PC-9 (cell line): ENCODE measurements at regions not wholly inside any gene's neighbourhood (a gene's known extent, or its start where the extent isn't known, plus 50 kb on each side); places are given as distances from the start of the nearest gene placed in this dataset.

ENCODE experiments used
- BruUV-seq: library from RNA; stranded (reverse); fragments of 400-500 nt; replicated peaks from 2 replicates; lab custom pipeline; 2021; lab: Mats Ljungman, UMichigan
- CTCF ChIA-PET: fragments of 300-600 bp; sonication (Branson Sonifier 250); formaldehyde crosslinking; loops from one replicate; lab custom pipeline; 2022; ENCODE audit warnings: antibody characterized with exemption; lab: Charles Lee
- POLR2A ChIA-PET: fragments of 300-600 bp; sonication (Branson Sonifier 250); formaldehyde crosslinking; loops from one replicate; lab custom pipeline; 2022; ENCODE audit warnings: antibody characterized with exemption; ENCODE audit not compliant: unreplicated experiment; lab: Charles Lee
- DNase-seq, 2 experiments: peaks; one replicate each; pipeline versions ENCODE4 v3.0.0 to v3.0.0-alpha.2; 2015 to 2022; ENCODE audit warnings: mixed read lengths in 1 of 2
- H2AFZ ChIP-seq: fragments of 200-600 bp; sonication (generic); 2 replicates; pipeline ENCODE4 v1.8.1; 2017; ENCODE audit warnings: antibody characterized with exemption
- H3F3A ChIP-seq: fragments of 200-600 bp; sonication (generic); 2 replicates; pipeline ENCODE4 v1.8.1; 2017; ENCODE audit warnings: antibody characterized with exemption, mild to moderate bottlenecking, low read depth; ENCODE audit not compliant: insufficient read depth
- H3K27ac ChIP-seq: fragments of 200-600 bp; sonication (generic); 2 replicates; pipeline ENCODE4 v1.6.1; 2016; ENCODE audit warnings: mixed run types
- H3K27me3 ChIP-seq: fragments of 200-600 bp; sonication (generic); 2 replicates; pipeline ENCODE4 v1.6.1; 2016; ENCODE audit warnings: low read depth, mixed run types; ENCODE audit not compliant: insufficient read depth
- H3K36me3 ChIP-seq: fragments of 200-600 bp; sonication (generic); 2 replicates; pipeline ENCODE4 v1.6.1; 2016; ENCODE audit warnings: low read depth, mixed run types
- H3K4me1 ChIP-seq: fragments of 200-600 bp; sonication (generic); replicated peaks from 2 replicates; pipeline ENCODE4 v1.6.1; 2016; ENCODE audit warnings: mixed run types; ENCODE audit not compliant: insufficient read depth
- H3K4me2 ChIP-seq: fragments of 200-600 bp; sonication (generic); 2 replicates; pipeline ENCODE4 v1.6.1; 2017; ENCODE audit warnings: mixed run types
- H3K4me3 ChIP-seq: fragments of 200-600 bp; sonication (generic); 2 replicates; pipeline ENCODE4 v1.6.1; 2016; ENCODE audit warnings: mixed run types
- H3K79me2 ChIP-seq: fragments of 200-600 bp; sonication (generic); 2 replicates; pipeline ENCODE4 v1.6.1; 2017; ENCODE audit warnings: low read depth, mixed run types
- H3K9me2 ChIP-seq: fragments of 200-600 bp; sonication (generic); 2 replicates; pipeline ENCODE4 v1.8.1; 2017; ENCODE audit warnings: mild to moderate bottlenecking; ENCODE audit not compliant: insufficient read depth
- H3K9me3 ChIP-seq: fragments of 200-600 bp; sonication (generic); 2 replicates; pipeline ENCODE4 v1.8.1; 2016; ENCODE audit warnings: low read depth; ENCODE audit not compliant: insufficient read depth
- H4K20me1 ChIP-seq: fragments of 200-600 bp; sonication (generic); 2 replicates; pipeline ENCODE4 v1.8.1; 2017; ENCODE audit not compliant: insufficient read depth
- CTCF ChIP-seq: fragments of 200-600 bp; sonication (generic); conservative IDR thresholded peaks from 2 replicates; pipeline ENCODE4 v1.6.1; 2017; ENCODE audit warnings: mixed run types, antibody characterized with exemption, mild to moderate bottlenecking, moderate library complexity
- EZH2 ChIP-seq: fragments of 200-600 bp; sonication (generic); IDR thresholded peaks from 2 replicates; pipeline ENCODE4 v1.8.0; 2017; ENCODE audit warnings: antibody characterized with exemption, low read depth
- intact Hi-C: fragments of 100-400 bp; cut with micrococcal nuclease; formaldehyde crosslinking; loops from one replicate; pipeline ENCODE4 v1.10.0; 2022; ENCODE audit not compliant: unreplicated experiment

GRCh38 chr11:69364921-69365320 lies 71.0 kb downstream of the MYEOV start:
- Histone ChIP-seq H3K9me2 (no peaks in the 10 kb centered on the region), H3K36me3 (peaks cover 49% of the 10 kb centered on the region), H3K27me3 (no peaks in the 10 kb centered on the region), H4K20me1 (peaks cover 30% of the 10 kb centered on the region), H3K4me3 (no peak overlapping the region), H3K27ac (peak overlapping the region; percentile 30), H3K79me2 (peaks cover 53% of the 10 kb centered on the region), H3F3A (peaks cover 80% of the 10 kb centered on the region), H3K9me3 (no peaks in the 10 kb centered on the region), H3K4me1 (peaks cover 34% of the 10 kb centered on the region), H2AFZ (no peak overlapping the region), H3K4me2 (no peak overlapping the region)
- no peak for DNase-seq
- ChIA-PET POLR2A (interaction anchor here (0.6 kb wide), 1 partner anchor 77 kb away, joined by 5 read pairs; no protein-coding TSS in a partner anchor), CTCF (no interaction called here)
- intact Hi-C loops, result no loop called here
- no TSS peak for BruUV-seq
- TF ChIP-seq CTCF, result no peak
- no peak for TF ChIP-seq EZH2

- no peak overlapping the region for H3K27ac ChIP-seq
- ChIA-PET POLR2A (interaction anchor here (0.6 kb wide), 2 partner anchors 77 to 91 kb away, joined by 3 to 5 read pairs; no protein-coding TSS in a partner anchor), CTCF (interaction anchor here (0.6 kb wide), 1 partner anchor 542 kb away, joined by 8 read pairs; no protein-coding TSS in a partner anchor)
- H3K9me2 ChIP-seq, result no peaks in the 10 kb centered on the region
- BruUV-seq, result no TSS peak
- H3K36me3 ChIP-seq, result peaks cover 49% of the 10 kb centered on the region
- TF ChIP-seq EZH2, result no peak
- TF ChIP-seq CTCF, result no peak
- no peaks in the 10 kb centered on the region for H3K9me3 ChIP-seq
- peaks cover 24% of the 10 kb centered on the region for H4K20me1 ChIP-seq
- peaks cover 78% of the 10 kb centered on the region for H3F3A ChIP-seq
- H3K4me3 ChIP-seq, result no peak overlapping the region
- H3K79me2 ChIP-seq, result peaks cover 48% of the 10 kb centered on the region
- H3K27me3 ChIP-seq, result no peaks in the 10 kb centered on the region
- H3K4me1 ChIP-seq, result peaks cover 34% of the 10 kb centered on the region
- no peak overlapping the region for H2AFZ ChIP-seq
- no peak overlapping the region for H3K4me2 ChIP-seq
- DNase-seq, result no peak
- intact Hi-C loops, result no loop called here
These were observed 71.6 kb downstream of the MYEOV start for GRCh38 chr11:69365558-69365957.

GRCh38 chr11:69366591-69366990 lies 72.6 kb downstream of the MYEOV start:
- H4K20me1 ChIP-seq, result peaks cover 18% of the 10 kb centered on the region
- H3K9me3 ChIP-seq, result no peaks in the 10 kb centered on the region
- peaks cover 78% of the 10 kb centered on the region for H3F3A ChIP-seq
- H3K4me2 ChIP-seq, result no peak overlapping the region
- H3K79me2 ChIP-seq, result peaks cover 47% of the 10 kb centered on the region
- no peak overlapping the region for H3K27ac ChIP-seq
- ChIA-PET POLR2A (interaction anchor here (0.7 kb wide), 1 partner anchor 61 kb away, joined by 3 read pairs; no protein-coding TSS in a partner anchor), CTCF (interaction anchor here (0.6 to 1.1 kb wide), 2 partner anchors 20 to 70 kb away, joined by 3 to 4 read pairs; no protein-coding TSS in a partner anchor)
- no peak overlapping the region for H3K4me3 ChIP-seq
- TF ChIP-seq EZH2, result no peak
- no peak for TF ChIP-seq CTCF
- peaks cover 34% of the 10 kb centered on the region for H3K4me1 ChIP-seq
- H2AFZ ChIP-seq, result no peak overlapping the region
- DNase-seq, result no peak
- H3K36me3 ChIP-seq, result peaks cover 52% of the 10 kb centered on the region
- intact Hi-C loops, result no loop called here
- H3K27me3 ChIP-seq, result no peaks in the 10 kb centered on the region
- no peaks in the 10 kb centered on the region for H3K9me2 ChIP-seq
- BruUV-seq, result no TSS peak
